ENCODE measurements at regions not wholly inside any gene's neighbourhood (a gene's known extent, or its start where the extent isn't known, plus 50 kb on each side); places are given as distances from the start of the nearest gene placed in this dataset.

DNA sequence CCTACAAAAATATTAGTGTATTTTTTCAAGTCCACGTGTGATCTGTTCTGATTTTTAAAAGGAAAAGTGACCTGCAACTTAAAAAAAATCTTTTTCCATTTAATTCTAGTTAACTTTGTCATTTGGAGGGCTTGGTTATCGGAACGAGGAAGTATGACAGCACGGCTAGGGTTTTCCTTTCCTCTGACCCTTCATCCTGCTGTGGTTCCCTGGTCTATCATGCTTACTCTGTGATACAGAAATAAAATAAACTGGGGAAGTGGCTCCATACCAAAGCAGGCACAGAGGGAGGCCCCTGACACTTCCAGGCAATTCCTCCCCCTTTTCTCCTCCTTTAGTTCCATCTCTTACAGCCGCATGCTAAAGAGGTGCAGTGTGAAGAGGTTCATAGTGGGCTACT, 491.3 kb downstream of the EDEM1 start:
- TF ChIP-seq, protein P1, sequence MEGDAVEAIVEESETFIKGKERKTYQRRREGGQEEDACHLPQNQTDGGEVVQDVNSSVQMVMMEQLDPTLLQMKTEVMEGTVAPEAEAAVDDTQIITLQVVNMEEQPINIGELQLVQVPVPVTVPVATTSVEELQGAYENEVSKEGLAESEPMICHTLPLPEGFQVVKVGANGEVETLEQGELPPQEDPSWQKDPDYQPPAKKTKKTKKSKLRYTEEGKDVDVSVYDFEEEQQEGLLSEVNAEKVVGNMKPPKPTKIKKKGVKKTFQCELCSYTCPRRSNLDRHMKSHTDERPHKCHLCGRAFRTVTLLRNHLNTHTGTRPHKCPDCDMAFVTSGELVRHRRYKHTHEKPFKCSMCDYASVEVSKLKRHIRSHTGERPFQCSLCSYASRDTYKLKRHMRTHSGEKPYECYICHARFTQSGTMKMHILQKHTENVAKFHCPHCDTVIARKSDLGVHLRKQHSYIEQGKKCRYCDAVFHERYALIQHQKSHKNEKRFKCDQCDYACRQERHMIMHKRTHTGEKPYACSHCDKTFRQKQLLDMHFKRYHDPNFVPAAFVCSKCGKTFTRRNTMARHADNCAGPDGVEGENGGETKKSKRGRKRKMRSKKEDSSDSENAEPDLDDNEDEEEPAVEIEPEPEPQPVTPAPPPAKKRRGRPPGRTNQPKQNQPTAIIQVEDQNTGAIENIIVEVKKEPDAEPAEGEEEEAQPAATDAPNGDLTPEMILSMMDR (IDR thresholded peaks at IDR 0.05; ENCODE audit: low read length), result no peak
- TF ChIP-seq EZH2 (optimal IDR thresholded peaks at IDR 0.05; ENCODE audit: low read depth, low read length), result no peak
